ENCODE measurements at regions not wholly inside any gene's neighbourhood (a gene's known extent, or its start where the extent isn't known, plus 50 kb on each side); places are given as distances from the start of the nearest gene placed in this dataset.

GRCh38 chr2:48018480-48018879 is 112.2 kb upstream of the FBXO11 start:
- H3K27me3 ChIP-seq = no peaks in the 10 kb centered on the region
- TF ChIP-seq EZH2phosphoT487 (IDR thresholded peaks at IDR 0.05; ENCODE audit: low read depth, severe bottlenecking, unreplicated experiment) (no peak), EZH2 (IDR thresholded peaks at IDR 0.05; ENCODE audit: borderline replicate concordance) (no peak)
- TF ChIP-seq, protein P1, sequence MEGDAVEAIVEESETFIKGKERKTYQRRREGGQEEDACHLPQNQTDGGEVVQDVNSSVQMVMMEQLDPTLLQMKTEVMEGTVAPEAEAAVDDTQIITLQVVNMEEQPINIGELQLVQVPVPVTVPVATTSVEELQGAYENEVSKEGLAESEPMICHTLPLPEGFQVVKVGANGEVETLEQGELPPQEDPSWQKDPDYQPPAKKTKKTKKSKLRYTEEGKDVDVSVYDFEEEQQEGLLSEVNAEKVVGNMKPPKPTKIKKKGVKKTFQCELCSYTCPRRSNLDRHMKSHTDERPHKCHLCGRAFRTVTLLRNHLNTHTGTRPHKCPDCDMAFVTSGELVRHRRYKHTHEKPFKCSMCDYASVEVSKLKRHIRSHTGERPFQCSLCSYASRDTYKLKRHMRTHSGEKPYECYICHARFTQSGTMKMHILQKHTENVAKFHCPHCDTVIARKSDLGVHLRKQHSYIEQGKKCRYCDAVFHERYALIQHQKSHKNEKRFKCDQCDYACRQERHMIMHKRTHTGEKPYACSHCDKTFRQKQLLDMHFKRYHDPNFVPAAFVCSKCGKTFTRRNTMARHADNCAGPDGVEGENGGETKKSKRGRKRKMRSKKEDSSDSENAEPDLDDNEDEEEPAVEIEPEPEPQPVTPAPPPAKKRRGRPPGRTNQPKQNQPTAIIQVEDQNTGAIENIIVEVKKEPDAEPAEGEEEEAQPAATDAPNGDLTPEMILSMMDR (IDR thresholded peaks at IDR 0.05; ENCODE audit: poor library complexity) = no peak
- no peaks in the 10 kb centered on the region for H3K36me3 ChIP-seq (replicated peaks; ENCODE audit: insufficient read depth, low read depth)
- no peak for DNase-seq (ENCODE audit: low spot score)
- no peaks in the 10 kb centered on the region for H3K9me2 ChIP-seq (replicated peaks; ENCODE audit: insufficient read depth)
- no peak overlapping the region for H3K27ac ChIP-seq
- H4K20me1 ChIP-seq (ENCODE audit: insufficient read depth, poor library complexity, severe bottlenecking) = no peaks in the 10 kb centered on the region
- H3K79me2 ChIP-seq = no peaks in the 10 kb centered on the region
- peaks cover 4% of the 10 kb centered on the region for H3K9me3 ChIP-seq (ENCODE audit: low read depth)
- H2AFZ ChIP-seq = no peak overlapping the region
- no peak overlapping the region for H3K4me2 ChIP-seq
- no peak overlapping the region for H3K4me3 ChIP-seq
- H3K4me1 ChIP-seq (ENCODE audit: insufficient read depth) = no peaks in the 10 kb centered on the region

DNA sequence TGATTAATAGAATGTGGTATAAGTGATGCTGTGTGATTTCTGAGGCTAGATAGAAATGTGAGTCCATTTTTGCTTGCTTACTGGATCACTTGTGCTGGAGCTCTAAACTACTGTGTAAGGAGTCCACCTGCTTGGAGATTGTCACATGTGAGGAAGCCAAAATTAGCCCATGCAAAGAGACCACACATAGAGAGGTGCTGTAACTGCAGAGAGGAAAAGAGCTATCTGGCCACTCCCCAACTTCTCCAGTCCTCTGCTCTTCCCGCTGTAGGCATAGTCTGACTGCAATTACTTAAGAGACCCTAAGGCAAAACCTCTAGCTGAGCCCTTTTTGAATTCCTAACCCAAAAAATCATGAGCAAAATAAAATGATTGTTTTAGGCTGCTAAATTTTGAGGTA is 120.6 kb upstream of the FBXO11 start:
- Histone ChIP-seq H3K9me3 (ENCODE audit: low read depth) (no peaks in the 10 kb centered on the region), H2AFZ (no peak overlapping the region), H3K27me3 (no peaks in the 10 kb centered on the region), H3K9me2 (replicated peaks; ENCODE audit: insufficient read depth) (no peaks in the 10 kb centered on the region), H3K36me3 (replicated peaks; ENCODE audit: insufficient read depth, low read depth) (no peaks in the 10 kb centered on the region), H3K4me3 (no peak overlapping the region), H3K79me2 (no peaks in the 10 kb centered on the region), H3K4me1 (ENCODE audit: insufficient read depth) (no peaks in the 10 kb centered on the region), H3K4me2 (no peak overlapping the region), H3K27ac (no peak overlapping the region), H4K20me1 (ENCODE audit: insufficient read depth, poor library complexity, severe bottlenecking) (no peaks in the 10 kb centered on the region)
- WGBS (ENCODE audit: low lambda C conversion rate, missing lambda C conversion rate) = 50% methylated on average over 1 of the region's 1 CpG
- TF ChIP-seq, protein P1 (IDR thresholded peaks at IDR 0.05; ENCODE audit: poor library complexity) = no peak
- no peak for TF ChIP-seq EZH2phosphoT487 (IDR thresholded peaks at IDR 0.05; ENCODE audit: low read depth, severe bottlenecking, unreplicated experiment)
- no peak for TF ChIP-seq EZH2 (IDR thresholded peaks at IDR 0.05; ENCODE audit: borderline replicate concordance)
- no peak for DNase-seq (ENCODE audit: low spot score)

DNA sequence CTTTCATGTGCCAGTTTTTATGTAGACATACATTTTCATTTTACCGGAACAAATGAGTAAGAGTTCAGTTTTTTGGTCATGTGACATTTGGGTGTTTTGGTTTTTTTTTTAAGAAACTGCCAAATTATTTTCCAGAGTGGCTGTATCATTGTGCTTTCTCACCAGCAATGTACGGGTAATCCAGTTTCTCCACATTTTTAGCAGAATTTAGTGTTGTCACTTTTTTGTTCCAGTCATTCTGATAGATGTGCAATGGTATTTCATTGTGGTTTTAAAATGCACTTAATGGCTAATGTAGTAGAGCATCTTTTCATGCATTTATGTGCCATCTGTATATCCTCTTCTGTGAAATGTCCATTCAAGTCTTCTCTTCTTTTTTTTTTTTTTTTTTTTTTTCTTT is 126.5 kb upstream of the FBXO11 start:
- H3K27ac ChIP-seq = no peak overlapping the region
- 96% methylated on average over 2 of the region's 2 CpGs for WGBS (ENCODE audit: low lambda C conversion rate, missing lambda C conversion rate)

More for the DNA sequence above, 126.5 kb upstream of the FBXO11 start:
- no peaks in the 10 kb centered on the region for H3K9me3 ChIP-seq (ENCODE audit: low read depth)
- no peak for DNase-seq (ENCODE audit: low spot score)
- H3K9me2 ChIP-seq (replicated peaks; ENCODE audit: insufficient read depth) = no peaks in the 10 kb centered on the region
- TF ChIP-seq EZH2 (IDR thresholded peaks at IDR 0.05; ENCODE audit: borderline replicate concordance) (no peak), EZH2phosphoT487 (IDR thresholded peaks at IDR 0.05; ENCODE audit: low read depth, severe bottlenecking, unreplicated experiment) (no peak)
- TF ChIP-seq, protein P1 (IDR thresholded peaks at IDR 0.05; ENCODE audit: poor library complexity) = no peak
- H3K79me2 ChIP-seq = no peaks in the 10 kb centered on the region
- H3K36me3 ChIP-seq (replicated peaks; ENCODE audit: insufficient read depth, low read depth) = no peaks in the 10 kb centered on the region
- no peak overlapping the region for H3K4me2 ChIP-seq
- H4K20me1 ChIP-seq (ENCODE audit: insufficient read depth, poor library complexity, severe bottlenecking) = no peaks in the 10 kb centered on the region
- no peaks in the 10 kb centered on the region for H3K27me3 ChIP-seq
- H3K4me1 ChIP-seq (ENCODE audit: insufficient read depth) = no peaks in the 10 kb centered on the region
- no peak overlapping the region for H2AFZ ChIP-seq
- no peak overlapping the region for H3K4me3 ChIP-seq

Measured in hepatocyte (in vitro differentiated cells).